ENCODE measurements at regions not wholly inside any gene's neighbourhood (a gene's known extent, or its start where the extent isn't known, plus 50 kb on each side); places are given as distances from the start of the nearest gene placed in this dataset.

DNA sequence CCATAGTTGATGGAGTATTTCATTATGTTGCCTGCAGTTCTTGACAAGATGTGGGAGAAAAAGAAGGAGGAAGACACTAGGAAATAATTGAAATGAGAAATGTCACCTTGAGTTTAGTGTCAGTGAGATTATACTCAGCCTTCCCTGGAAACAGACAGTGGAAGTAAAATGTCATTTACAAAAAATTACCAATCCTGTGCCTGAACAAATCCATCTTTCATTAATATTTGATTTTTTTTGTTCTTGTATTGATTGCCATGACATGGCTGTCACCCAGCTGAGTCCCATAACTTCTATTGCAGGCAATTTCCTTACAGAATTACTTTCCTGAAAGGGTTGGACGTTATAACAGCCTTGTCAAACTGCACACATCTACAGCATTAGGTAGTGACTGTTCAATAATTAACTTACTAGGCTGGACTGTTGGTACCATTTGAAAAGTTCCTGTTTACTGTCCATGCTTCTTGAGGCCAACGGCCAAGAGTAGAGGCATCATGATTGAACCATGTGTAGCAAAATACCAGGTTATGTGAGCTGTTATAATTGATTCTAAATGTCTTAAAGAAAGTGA lies 572.2 kb upstream of the LMCD1 start:
- Mint-ChIP-seq H3K4me3 (no peak overlapping the region), H3K27ac (ENCODE audit: unreplicated experiment) (no peak overlapping the region), H3K36me3 (ENCODE audit: low read depth) (peaks cover 3% of the 10 kb centered on the region), H3K4me1 (no peaks in the 10 kb centered on the region), H3K9me3 (peaks cover 7% of the 10 kb centered on the region), H3K27me3 (ENCODE audit: low read depth) (no peaks in the 10 kb centered on the region)
- TF ChIP-seq, protein P1, sequence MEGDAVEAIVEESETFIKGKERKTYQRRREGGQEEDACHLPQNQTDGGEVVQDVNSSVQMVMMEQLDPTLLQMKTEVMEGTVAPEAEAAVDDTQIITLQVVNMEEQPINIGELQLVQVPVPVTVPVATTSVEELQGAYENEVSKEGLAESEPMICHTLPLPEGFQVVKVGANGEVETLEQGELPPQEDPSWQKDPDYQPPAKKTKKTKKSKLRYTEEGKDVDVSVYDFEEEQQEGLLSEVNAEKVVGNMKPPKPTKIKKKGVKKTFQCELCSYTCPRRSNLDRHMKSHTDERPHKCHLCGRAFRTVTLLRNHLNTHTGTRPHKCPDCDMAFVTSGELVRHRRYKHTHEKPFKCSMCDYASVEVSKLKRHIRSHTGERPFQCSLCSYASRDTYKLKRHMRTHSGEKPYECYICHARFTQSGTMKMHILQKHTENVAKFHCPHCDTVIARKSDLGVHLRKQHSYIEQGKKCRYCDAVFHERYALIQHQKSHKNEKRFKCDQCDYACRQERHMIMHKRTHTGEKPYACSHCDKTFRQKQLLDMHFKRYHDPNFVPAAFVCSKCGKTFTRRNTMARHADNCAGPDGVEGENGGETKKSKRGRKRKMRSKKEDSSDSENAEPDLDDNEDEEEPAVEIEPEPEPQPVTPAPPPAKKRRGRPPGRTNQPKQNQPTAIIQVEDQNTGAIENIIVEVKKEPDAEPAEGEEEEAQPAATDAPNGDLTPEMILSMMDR (conservative IDR thresholded peaks at IDR 0.05), result no peak
- DNase-seq (ENCODE audit: low read depth, low spot score), result no peak

DNA sequence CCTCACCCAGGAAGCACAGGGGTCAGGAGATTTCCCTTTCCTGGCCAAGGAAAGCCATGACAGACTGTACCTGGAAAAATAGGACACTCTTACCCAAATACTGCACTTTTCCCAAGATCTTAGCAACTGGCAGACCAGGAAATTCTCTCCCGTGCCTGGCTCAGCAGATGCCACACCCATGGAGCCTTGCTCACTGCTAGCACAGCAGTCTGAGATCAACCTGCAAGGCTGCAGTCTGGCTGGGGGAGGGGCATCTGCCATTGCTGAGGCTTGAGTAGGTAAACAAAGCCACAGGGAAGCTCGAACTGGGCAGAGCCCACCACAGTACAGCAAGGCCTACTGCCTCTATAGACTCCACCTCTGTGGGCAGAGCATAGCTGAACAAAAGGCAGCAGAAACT lies 567.3 kb upstream of the LMCD1 start:
- H3K27ac Mint-ChIP-seq (ENCODE audit: unreplicated experiment), result no peak overlapping the region
- H3K4me3 Mint-ChIP-seq, result no peak overlapping the region
- DNase-seq (ENCODE audit: low read depth, low spot score), result no peak
- TF ChIP-seq, protein P1 (conservative IDR thresholded peaks at IDR 0.05), result no peak
- H3K27me3 Mint-ChIP-seq (ENCODE audit: low read depth), result no peaks in the 10 kb centered on the region
- H3K36me3 Mint-ChIP-seq (ENCODE audit: low read depth), result peaks cover 20% of the 10 kb centered on the region
- H3K4me1 Mint-ChIP-seq, result no peaks in the 10 kb centered on the region
- H3K9me3 Mint-ChIP-seq, result peaks cover 13% of the 10 kb centered on the region

DNA sequence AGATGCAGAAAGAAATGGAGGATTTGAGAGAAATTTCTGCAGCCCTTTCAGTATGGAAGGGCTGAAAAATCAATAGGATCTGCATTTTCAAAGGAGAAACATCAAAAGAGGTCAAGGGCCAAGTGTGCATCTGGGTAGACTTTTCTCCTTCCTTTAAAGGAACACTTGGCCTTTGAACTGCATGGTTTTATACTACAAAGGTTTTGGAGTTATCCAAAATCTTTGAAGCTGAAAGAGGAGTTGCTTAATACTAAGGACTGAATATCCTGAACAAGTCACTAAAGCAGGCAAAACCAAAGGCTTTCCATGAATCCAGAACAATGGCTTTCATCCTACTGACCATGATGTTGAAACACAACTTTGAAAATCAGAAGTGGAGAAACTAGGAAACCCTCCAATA lies 553.7 kb upstream of the LMCD1 start:
- DNase-seq (ENCODE audit: low read depth, low spot score), result no peak
- H3K4me1 Mint-ChIP-seq, result peaks cover 41% of the 10 kb centered on the region
- peak overlapping the region; percentile 4 for H3K4me3 Mint-ChIP-seq
- H3K9me3 Mint-ChIP-seq, result peaks cover 13% of the 10 kb centered on the region
- TF ChIP-seq, protein P1 (conservative IDR thresholded peaks at IDR 0.05), result no peak
- H3K27me3 Mint-ChIP-seq (ENCODE audit: low read depth), result peaks cover 19% of the 10 kb centered on the region
- no peaks in the 10 kb centered on the region for H3K36me3 Mint-ChIP-seq (ENCODE audit: low read depth)
- peak overlapping the region; percentile 64 for H3K27ac Mint-ChIP-seq (ENCODE audit: unreplicated experiment)

DNA sequence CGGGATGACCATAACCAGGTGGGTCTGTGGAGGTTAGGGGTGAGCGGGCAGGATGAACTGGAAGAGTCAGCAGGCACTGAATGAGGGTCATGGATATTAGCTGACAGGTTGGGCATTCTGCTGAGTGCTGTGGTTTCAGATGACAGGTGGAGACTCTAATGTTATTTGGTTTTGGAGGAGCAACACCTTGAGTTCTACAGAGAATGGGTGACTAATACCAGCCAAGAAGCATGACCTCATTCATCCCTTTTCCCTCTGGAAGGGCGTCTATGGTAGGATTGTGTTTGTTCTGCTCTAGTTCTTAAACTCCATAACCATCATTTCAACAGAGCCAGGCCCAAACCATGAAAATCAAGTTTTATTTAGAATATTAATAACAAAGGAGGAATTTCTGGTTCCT lies 550.7 kb upstream of the LMCD1 start:
- H3K4me1 Mint-ChIP-seq, result peaks cover 37% of the 10 kb centered on the region
- peaks cover 12% of the 10 kb centered on the region for H3K27me3 Mint-ChIP-seq (ENCODE audit: low read depth)
- H3K4me3 Mint-ChIP-seq, result no peak overlapping the region
- no peak for DNase-seq (ENCODE audit: low read depth, low spot score)
- peaks cover 13% of the 10 kb centered on the region for H3K9me3 Mint-ChIP-seq
- H3K27ac Mint-ChIP-seq (ENCODE audit: unreplicated experiment), result no peak overlapping the region
- H3K36me3 Mint-ChIP-seq (ENCODE audit: low read depth), result no peaks in the 10 kb centered on the region
- TF ChIP-seq, protein P1 (conservative IDR thresholded peaks at IDR 0.05), result no peak

DNA sequence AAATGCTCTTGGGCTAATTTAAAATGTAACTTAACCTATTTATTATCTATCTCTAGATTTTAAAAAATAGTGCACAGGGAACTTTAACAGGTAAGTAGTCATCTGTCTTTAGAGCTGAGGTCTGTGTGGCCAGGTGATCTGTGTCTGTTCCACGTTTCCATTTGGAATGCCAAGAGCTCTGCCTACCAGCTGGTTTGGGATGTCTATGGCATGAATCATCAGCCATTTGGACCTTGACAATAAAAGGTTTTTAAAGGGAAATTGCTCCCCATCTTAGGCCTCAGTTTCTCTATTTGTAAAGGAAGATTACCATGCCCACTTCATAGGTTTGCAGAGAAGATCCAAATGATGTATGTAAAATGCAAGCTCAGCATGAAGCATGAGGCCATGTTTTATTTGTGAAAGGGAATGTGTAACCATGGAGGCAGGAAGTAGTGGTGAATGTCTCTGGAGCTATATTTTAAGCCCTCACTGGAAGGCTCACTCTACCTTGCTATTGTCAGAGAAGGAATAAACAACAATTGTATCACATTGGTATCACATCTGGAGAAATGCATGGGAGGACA lies 548.1 kb upstream of the LMCD1 start:
- TF ChIP-seq, protein P1 (conservative IDR thresholded peaks at IDR 0.05), result no peak
- Mint-ChIP-seq H3K9me3 (peaks cover 9% of the 10 kb centered on the region), H3K27me3 (ENCODE audit: low read depth) (peaks cover 2% of the 10 kb centered on the region), H3K36me3 (ENCODE audit: low read depth) (no peaks in the 10 kb centered on the region), H3K27ac (ENCODE audit: unreplicated experiment) (no peak overlapping the region), H3K4me1 (peaks cover 14% of the 10 kb centered on the region), H3K4me3 (no peak overlapping the region)
- DNase-seq (ENCODE audit: low read depth, low spot score), result no peak
